ENCODE measurements at regions not wholly inside any gene's neighbourhood (a gene's known extent, or its start where the extent isn't known, plus 50 kb on each side); places are given as distances from the start of the nearest gene placed in this dataset.

DNA sequence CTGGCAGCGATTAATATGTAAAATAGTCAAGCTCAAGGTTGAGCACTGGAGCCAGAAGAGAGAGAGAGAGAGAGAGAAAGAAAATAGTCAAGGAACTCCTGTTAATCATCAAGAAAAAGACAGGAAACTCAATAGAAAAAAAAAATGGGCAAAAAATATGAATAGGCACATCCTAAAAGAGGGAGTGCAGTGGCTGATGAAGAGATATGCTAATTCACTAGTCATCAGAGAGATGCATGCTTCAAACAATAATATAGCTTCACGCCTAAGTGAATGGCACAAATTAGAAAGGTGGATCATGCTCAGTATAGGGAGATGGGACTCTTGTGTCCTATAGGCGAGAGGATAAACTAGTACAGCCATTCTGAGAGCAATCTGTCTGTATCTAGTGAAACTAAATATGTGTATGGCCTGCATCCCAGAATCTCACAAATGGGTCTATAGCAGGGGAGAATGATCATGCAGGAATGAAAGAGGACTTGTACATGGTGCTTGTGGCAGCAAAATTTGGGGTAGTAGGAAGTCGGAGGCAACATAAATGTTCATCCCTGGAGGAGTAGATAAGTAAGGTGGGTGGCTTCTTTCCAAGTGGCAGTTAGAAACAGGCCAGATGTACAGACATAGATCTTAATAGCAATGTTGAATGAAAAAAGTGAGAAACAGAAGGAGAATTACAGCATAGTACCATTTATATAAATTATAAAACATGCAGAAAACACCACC, 176.8 kb downstream of the VEGFA start:
- ChIA-PET CTCF (no interaction called here), POLR2A (ENCODE audit: unreplicated experiment) (no interaction called here)
- Histone ChIP-seq H3K36me3 (ENCODE audit: low read depth, low read length) (no peaks in the 10 kb centered on the region), H3K4me2 (ENCODE audit: low read length) (no peak overlapping the region), H3K27ac (ENCODE audit: low read length) (no peak overlapping the region), H3K9me2 (replicated peaks; ENCODE audit: low read length) (no peaks in the 10 kb centered on the region), H3K9me3 (ENCODE audit: low read length) (no peaks in the 10 kb centered on the region), H3K79me2 (ENCODE audit: low read length) (no peaks in the 10 kb centered on the region), H3K4me1 (ENCODE audit: insufficient read depth, low read length) (no peaks in the 10 kb centered on the region; the same call in 1 of the 2 replicates), H3K4me3 (ENCODE audit: low read length) (no peak overlapping the region), H2AFZ (ENCODE audit: low read length) (no peak overlapping the region), H4K20me1 (ENCODE audit: low read length) (no peaks in the 10 kb centered on the region), H3K27me3 (ENCODE audit: low read length) (no peaks in the 10 kb centered on the region), H3F3A (ENCODE audit: low read length, unreplicated experiment) (no peaks in the 10 kb centered on the region), H3K9ac (ENCODE audit: low read length) (no peak overlapping the region)
- no TSS peak for BruUV-seq (replicated peaks)
- ATAC-seq (no peak), DNase-seq (no peak)
- intact Hi-C loops (cut with micrococcal nuclease) = no loop called here
- TF ChIP-seq EZH2phosphoT487 (IDR thresholded peaks at IDR 0.05; ENCODE audit: borderline replicate concordance, low read length) (no peak), CTCF (conservative IDR thresholded peaks at IDR 0.05; ENCODE audit: low read depth, low read length) (no peak), EZH2 (IDR thresholded peaks at IDR 0.05; ENCODE audit: low read length, unreplicated experiment) (no peak)

DNA sequence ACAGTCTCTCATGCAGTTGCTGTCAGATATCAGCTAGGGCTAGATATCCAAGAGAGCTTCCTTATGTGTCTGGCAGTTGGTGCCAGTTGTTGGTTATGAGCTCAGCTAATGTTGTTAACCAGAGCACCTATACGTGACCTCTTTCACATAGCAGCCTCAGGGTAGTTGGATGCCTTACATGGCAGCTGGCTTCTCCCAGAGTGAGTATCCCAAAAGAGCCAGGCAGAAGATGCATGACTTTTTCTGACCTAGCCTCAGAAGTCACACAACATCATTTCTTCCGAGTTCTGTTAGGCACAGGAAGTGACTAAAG, 175.7 kb downstream of the VEGFA start:
- ATAC-seq (no peak), DNase-seq (no peak)
- no peak overlapping the region for H3K9ac ChIP-seq (ENCODE audit: low read length)
- BruUV-seq (replicated peaks) = no TSS peak
- H3K4me3 ChIP-seq (ENCODE audit: low read length) = no peak overlapping the region
- no peak overlapping the region for H3K27ac ChIP-seq (ENCODE audit: low read length)
- H3F3A ChIP-seq (ENCODE audit: low read length, unreplicated experiment) = no peaks in the 10 kb centered on the region
- intact Hi-C loops (cut with micrococcal nuclease) = no loop called here
- ChIA-PET POLR2A (ENCODE audit: unreplicated experiment) (interaction anchor here (0.5 to 0.6 kb wide), 2 partner anchors 56 to 489 kb away, joined by 3 to 5 read pairs; no protein-coding TSS in a partner anchor), CTCF (no interaction called here)
- no peaks in the 10 kb centered on the region for H3K9me3 ChIP-seq (ENCODE audit: low read length)
- TF ChIP-seq EZH2phosphoT487 (IDR thresholded peaks at IDR 0.05; ENCODE audit: borderline replicate concordance, low read length) = no peak
- TF ChIP-seq CTCF (conservative IDR thresholded peaks at IDR 0.05; ENCODE audit: low read depth, low read length) = no peak
- TF ChIP-seq EZH2 (IDR thresholded peaks at IDR 0.05; ENCODE audit: low read length, unreplicated experiment) = no peak
- no peak overlapping the region for H2AFZ ChIP-seq (ENCODE audit: low read length)
- H3K9me2 ChIP-seq (replicated peaks; ENCODE audit: low read length) = no peaks in the 10 kb centered on the region
- H3K36me3 ChIP-seq (ENCODE audit: low read depth, low read length) = no peaks in the 10 kb centered on the region
- no peaks in the 10 kb centered on the region for H3K79me2 ChIP-seq (ENCODE audit: low read length)
- H3K4me2 ChIP-seq (ENCODE audit: low read length) = no peak overlapping the region
- no peaks in the 10 kb centered on the region for H4K20me1 ChIP-seq (ENCODE audit: low read length)
- no peaks in the 10 kb centered on the region for H3K27me3 ChIP-seq (ENCODE audit: low read length)
- no peaks in the 10 kb centered on the region; the same call in 1 of the 2 replicates for H3K4me1 ChIP-seq (ENCODE audit: insufficient read depth, low read length)
